Keratinocyte (primary cell): ENCODE measurements at regions not wholly inside any gene's neighbourhood (a gene's known extent, or its start where the extent isn't known, plus 50 kb on each side); places are given as distances from the start of the nearest gene placed in this dataset.

ENCODE experiments used
- DNase-seq: peaks from one replicate; pipeline ENCODE4 v3.0.0-alpha.2; 2011; ENCODE audit warnings: low read depth, missing footprints, low spot score
- FAIRE-seq: peaks from 2 replicates; lab custom pipeline; 2011; peaks lifted over from hg19 to GRCh38; lab: Jason Lieb, UNC
- H2AFZ ChIP-seq: 2 replicates; pipeline ENCODE4 v1.6.0; 2012; ENCODE audit warnings: low read length, control low read depth, inconsistent platforms; ENCODE audit not compliant: control insufficient read depth
- H3K27ac ChIP-seq: 2 replicates; pipeline ENCODE4 v1.5.1; 2011; ENCODE audit warnings: low read length; ENCODE audit not compliant: control insufficient read depth, insufficient read depth
- H3K27me3 ChIP-seq: 3 replicates; pipeline ENCODE4 v1.6.0; 2011; ENCODE audit warnings: low read length; ENCODE audit not compliant: control insufficient read depth, insufficient read depth; ENCODE audit errors: extremely low read depth
- H3K36me3 ChIP-seq, 2 experiments: 2 replicates in 1 of 2; 3 replicates in 1 of 2; pipeline ENCODE4 v1.5.1; 2011; ENCODE audit warnings: low read length in 2 of 2, mild to moderate bottlenecking in 1 of 2; ENCODE audit not compliant: control insufficient read depth in 2 of 2, insufficient read depth in 2 of 2; ENCODE audit errors: extremely low read depth in 1 of 2
- H3K4me1 ChIP-seq: 3 replicates; pipeline ENCODE4 v1.5.1; 2011; ENCODE audit warnings: low read length; ENCODE audit not compliant: control insufficient read depth, insufficient read depth; ENCODE audit errors: extremely low read depth
- H3K4me2 ChIP-seq: 3 replicates; pipeline ENCODE4 v1.6.0; 2011; ENCODE audit warnings: low read depth, low read length; ENCODE audit not compliant: control insufficient read depth, insufficient read depth; ENCODE audit errors: extremely low read depth
- H3K4me3 ChIP-seq, 3 experiments: fragments of 200-600 bp in 1 of 3; sonication (generic) in 1 of 3; 2 replicates in 2 of 3; 3 replicates in 1 of 3; pipeline ENCODE4 v1.5.1; 2011 to 2016; ENCODE audit warnings: low read length in 3 of 3, mild to moderate bottlenecking in 3 of 3, control low read depth in 2 of 3, inconsistent platforms in 1 of 3, low read depth in 1 of 3, mixed read lengths in 1 of 3, mixed run types in 1 of 3, moderate library complexity in 1 of 3; ENCODE audit not compliant: control insufficient read depth in 2 of 3, insufficient read depth in 2 of 3; ENCODE audit errors: extremely low read depth in 1 of 3
- H3K79me2 ChIP-seq: 2 replicates; pipeline ENCODE4 v1.6.0; 2012; ENCODE audit warnings: low read length; ENCODE audit not compliant: control insufficient read depth, insufficient read depth
- H3K9ac ChIP-seq: 3 replicates; pipeline ENCODE4 v1.6.0; 2011; ENCODE audit warnings: low read length; ENCODE audit not compliant: control insufficient read depth, insufficient read depth; ENCODE audit errors: extremely low read depth
- H3K9me1 ChIP-seq: 3 replicates; pipeline ENCODE4 v1.6.0; 2011; ENCODE audit warnings: low read length; ENCODE audit not compliant: control insufficient read depth, insufficient read depth; ENCODE audit errors: extremely low read depth
- H3K9me3 ChIP-seq: 2 replicates; pipeline ENCODE4 v1.5.1; 2012; ENCODE audit warnings: low read depth, low read length; ENCODE audit not compliant: control insufficient read depth
- H4K20me1 ChIP-seq: 3 replicates; pipeline ENCODE4 v1.6.0; 2011; ENCODE audit warnings: low read length; ENCODE audit not compliant: control insufficient read depth, insufficient read depth; ENCODE audit errors: extremely low read depth
- EZH2 ChIP-seq: IDR thresholded peaks from one replicate; pipeline ENCODE4 v1.6.1; 2012; ENCODE audit warnings: inconsistent platforms, mild to moderate bottlenecking, low read length, moderate library complexity
- dilution Hi-C: fragments of 300-500 bp; cut with MboI; formaldehyde crosslinking; loops from one replicate; pipeline ENCODE4 v1.7.0; 2020; ENCODE audit warnings: low sequenced_read_pairs; ENCODE audit not compliant: extremely low pct_ligation_motif_present
- TF ChIP-seq, protein P1 (sequence below), 3 experiments: IDR thresholded peaks in 1 of 3; conservative IDR thresholded peaks in 1 of 3; optimal IDR thresholded peaks in 1 of 3; 2 replicates in 2 of 3; 3 replicates in 1 of 3; pipeline versions ENCODE3 to v1.5.1; 2011; ENCODE audit warnings: low read length in 3 of 3, mild to moderate bottlenecking in 3 of 3, moderate library complexity in 2 of 3, control low read depth in 1 of 3, inconsistent platforms in 1 of 3; ENCODE audit not compliant: insufficient read depth in 2 of 3; ENCODE audit errors: extremely low read depth in 1 of 3

- dilution Hi-C loops, result no loop called here
- FAIRE-seq (no peak), DNase-seq (no peak)
- Histone ChIP-seq H3K4me2 (no peak overlapping the region), H4K20me1 (no peaks in the 10 kb centered on the region), H3K4me3 (no peak overlapping the region), H2AFZ (no peak overlapping the region), H3K9me3 (peaks cover 2% of the 10 kb centered on the region), H3K79me2 (no peaks in the 10 kb centered on the region), H3K9ac (no peak overlapping the region), H3K27ac (no peak overlapping the region), H3K27me3 (no peaks in the 10 kb centered on the region), H3K36me3 (no peaks in the 10 kb centered on the region), H3K4me1 (no peaks in the 10 kb centered on the region), H3K9me1 (no peaks in the 10 kb centered on the region)
- TF ChIP-seq, protein P1, sequence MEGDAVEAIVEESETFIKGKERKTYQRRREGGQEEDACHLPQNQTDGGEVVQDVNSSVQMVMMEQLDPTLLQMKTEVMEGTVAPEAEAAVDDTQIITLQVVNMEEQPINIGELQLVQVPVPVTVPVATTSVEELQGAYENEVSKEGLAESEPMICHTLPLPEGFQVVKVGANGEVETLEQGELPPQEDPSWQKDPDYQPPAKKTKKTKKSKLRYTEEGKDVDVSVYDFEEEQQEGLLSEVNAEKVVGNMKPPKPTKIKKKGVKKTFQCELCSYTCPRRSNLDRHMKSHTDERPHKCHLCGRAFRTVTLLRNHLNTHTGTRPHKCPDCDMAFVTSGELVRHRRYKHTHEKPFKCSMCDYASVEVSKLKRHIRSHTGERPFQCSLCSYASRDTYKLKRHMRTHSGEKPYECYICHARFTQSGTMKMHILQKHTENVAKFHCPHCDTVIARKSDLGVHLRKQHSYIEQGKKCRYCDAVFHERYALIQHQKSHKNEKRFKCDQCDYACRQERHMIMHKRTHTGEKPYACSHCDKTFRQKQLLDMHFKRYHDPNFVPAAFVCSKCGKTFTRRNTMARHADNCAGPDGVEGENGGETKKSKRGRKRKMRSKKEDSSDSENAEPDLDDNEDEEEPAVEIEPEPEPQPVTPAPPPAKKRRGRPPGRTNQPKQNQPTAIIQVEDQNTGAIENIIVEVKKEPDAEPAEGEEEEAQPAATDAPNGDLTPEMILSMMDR (optimal IDR thresholded peaks at IDR 0.05 in 1 of 3, IDR thresholded peaks at IDR 0.05 in 1 of 3, conservative IDR thresholded peaks at IDR 0.05 in 1 of 3; ENCODE audit: extremely low read depth in 1 of 3, insufficient read depth in 2 of 3, low read length in 3 of 3), result no peak
- TF ChIP-seq EZH2, result no peak
These were observed 616.1 kb downstream of the OTOL1 start for GRCh38 chr3:162112719-162113118.

DNA sequence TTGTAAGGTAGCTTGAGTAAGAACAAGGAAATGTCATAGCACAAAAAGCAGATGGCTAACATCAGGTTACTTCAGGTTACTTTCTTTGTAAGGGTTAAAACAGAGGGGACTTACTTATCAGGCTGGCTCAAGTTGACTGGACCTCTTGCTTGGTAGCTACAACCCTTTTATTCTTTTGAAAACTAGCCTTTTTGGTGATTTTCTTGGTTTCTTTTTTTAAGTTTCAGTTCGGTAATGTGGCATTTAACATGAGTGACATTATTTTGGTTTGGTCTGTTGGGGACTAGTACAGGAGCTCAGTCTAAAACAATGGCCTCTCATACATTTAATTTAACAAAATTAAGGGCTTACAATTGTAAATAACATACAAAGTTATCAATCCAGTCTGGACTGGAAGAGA, 621.4 kb downstream of the OTOL1 start:
- Histone ChIP-seq H3K9me3 (no peaks in the 10 kb centered on the region), H3K27ac (no peak overlapping the region), H3K79me2 (no peaks in the 10 kb centered on the region), H3K4me1 (no peaks in the 10 kb centered on the region), H3K9me1 (no peaks in the 10 kb centered on the region), H3K4me3 (no peak overlapping the region), H3K9ac (no peak overlapping the region), H3K27me3 (no peaks in the 10 kb centered on the region), H2AFZ (no peak overlapping the region), H4K20me1 (no peaks in the 10 kb centered on the region), H3K36me3 (no peaks in the 10 kb centered on the region), H3K4me2 (no peak overlapping the region)
- FAIRE-seq (no peak), DNase-seq (no peak)
- TF ChIP-seq EZH2, result no peak
- TF ChIP-seq, protein P1 (optimal IDR thresholded peaks at IDR 0.05 in 1 of 3, IDR thresholded peaks at IDR 0.05 in 1 of 3, conservative IDR thresholded peaks at IDR 0.05 in 1 of 3; ENCODE audit: extremely low read depth in 1 of 3, insufficient read depth in 2 of 3, low read length in 3 of 3), result no peak
- dilution Hi-C loops, result no loop called here
